ENCODE measurements at regions not wholly inside any gene's neighbourhood (a gene's known extent, or its start where the extent isn't known, plus 50 kb on each side); places are given as distances from the start of the nearest gene placed in this dataset.
"Not testable (repeated sequence)": the region's sequence is repeated elsewhere in the genome, so short reads cannot be mapped to it uniquely, and the experiment has no call there.

- ChIA-PET CTCF (no interaction called here), POLR2A (no interaction called here)
- H3K4me3 ChIP-seq (ENCODE audit: low read depth, low read length): no peak overlapping the region
- TF ChIP-seq CTCF (IDR thresholded peaks at IDR 0.05; ENCODE audit: insufficient read depth, low read length, missing control alignments): no peak
- DNase-seq (ENCODE audit: low read depth, low spot score): no peak
Observed at GRCh38 chr6:156674197-156674596, 103.0 kb upstream of the ARID1B start.

GRCh38 chr6:156670097-156670496, 107.1 kb upstream of the ARID1B start:
- CTCF ChIA-PET; DNase-seq (ENCODE audit: low read depth, low spot score); POLR2A ChIA-PET; H3K4me3 ChIP-seq (ENCODE audit: low read depth, low read length): not testable (repeated sequence)

GRCh38 chr6:156662025-156662445, 115.1 kb upstream of the ARID1B start:
- no peak overlapping the region for H3K4me3 ChIP-seq (ENCODE audit: low read depth, low read length)
- peak; percentile 27 for TF ChIP-seq CTCF (IDR thresholded peaks at IDR 0.05; ENCODE audit: insufficient read depth, low read length, missing control alignments)
- ChIA-PET POLR2A (no interaction called here), CTCF (no interaction called here)
- peak; percentile 45 for DNase-seq (ENCODE audit: low read depth, low spot score)

GRCh38 chr6:156660389-156660788, 116.8 kb upstream of the ARID1B start:
- H3K4me3 ChIP-seq (ENCODE audit: low read depth, low read length): no peak overlapping the region
- TF ChIP-seq CTCF (IDR thresholded peaks at IDR 0.05; ENCODE audit: insufficient read depth, low read length, missing control alignments): no peak
- ChIA-PET POLR2A (no interaction called here), CTCF (no interaction called here)
- DNase-seq (ENCODE audit: low read depth, low spot score): no peak

GRCh38 chr6:156659822-156660198, 117.4 kb upstream of the ARID1B start:
- no peak for TF ChIP-seq CTCF (IDR thresholded peaks at IDR 0.05; ENCODE audit: insufficient read depth, low read length, missing control alignments)
- no peak for DNase-seq (ENCODE audit: low read depth, low spot score)
- POLR2A ChIA-PET: no interaction called here
- CTCF ChIA-PET: no interaction called here
- no peak overlapping the region for H3K4me3 ChIP-seq (ENCODE audit: low read depth, low read length)

GRCh38 chr6:156658966-156659821, 118.0 kb upstream of the ARID1B start:
- ChIA-PET CTCF (interaction anchor here (1.9 kb wide), 1 partner anchor 94 kb away, joined by 5 read pairs; no protein-coding TSS in a partner anchor), POLR2A (no interaction called here)

More at GRCh38 chr6:156658966-156659821, 118.0 kb upstream of the ARID1B start:
- TF ChIP-seq CTCF (IDR thresholded peaks at IDR 0.05; ENCODE audit: insufficient read depth, low read length, missing control alignments): no peak
- no peak for DNase-seq (ENCODE audit: low read depth, low spot score)
- no peak overlapping the region for H3K4me3 ChIP-seq (ENCODE audit: low read depth, low read length)
